HL-60 (cell line): ENCODE measurements at regions not wholly inside any gene's neighbourhood (a gene's known extent, or its start where the extent isn't known, plus 50 kb on each side); places are given as distances from the start of the nearest gene placed in this dataset.

Experiments used
- GABPA ChIP-seq: IDR thresholded peaks from 2 replicates; pipeline ENCODE4 v1.6.1; 2012; ENCODE audit warnings: low read depth
- POLR2AphosphoS5 ChIP-seq: IDR thresholded peaks from 2 replicates; pipeline ENCODE4 v1.6.1; 2012; ENCODE audit warnings: low read depth
- TF ChIP-seq, protein P1 (sequence below): IDR thresholded peaks from one replicate; pipeline ENCODE4 v1.5.1; 2011; ENCODE audit warnings: low read length, control low read depth, inconsistent platforms; ENCODE audit not compliant: insufficient read depth
- TF ChIP-seq, protein P2 (sequence below): IDR thresholded peaks from 2 replicates; pipeline ENCODE4 v1.6.1; 2012; ENCODE audit warnings: low read depth; ENCODE audit not compliant: insufficient replicate concordance

DNA sequence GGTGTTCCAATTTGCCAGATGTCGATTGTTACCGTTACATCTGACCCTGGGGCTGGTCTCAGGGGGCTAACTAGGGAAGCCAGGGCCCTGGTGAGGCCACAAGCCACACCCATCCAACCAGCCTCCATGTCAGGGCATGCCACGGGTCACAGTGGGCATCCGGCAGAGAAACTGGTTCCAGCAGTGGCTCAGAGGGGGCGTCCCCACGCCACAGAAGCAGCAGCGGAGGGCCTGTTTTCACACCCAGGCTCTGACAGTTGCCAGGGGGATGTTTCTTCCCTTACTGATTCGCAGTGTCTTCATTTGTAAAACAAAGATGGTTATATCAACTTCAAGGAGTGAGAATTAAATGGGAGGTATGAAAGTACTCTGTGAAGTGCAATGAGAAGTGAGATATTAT is 75.0 kb upstream of the COX20 start:
- TF ChIP-seq, protein P1, sequence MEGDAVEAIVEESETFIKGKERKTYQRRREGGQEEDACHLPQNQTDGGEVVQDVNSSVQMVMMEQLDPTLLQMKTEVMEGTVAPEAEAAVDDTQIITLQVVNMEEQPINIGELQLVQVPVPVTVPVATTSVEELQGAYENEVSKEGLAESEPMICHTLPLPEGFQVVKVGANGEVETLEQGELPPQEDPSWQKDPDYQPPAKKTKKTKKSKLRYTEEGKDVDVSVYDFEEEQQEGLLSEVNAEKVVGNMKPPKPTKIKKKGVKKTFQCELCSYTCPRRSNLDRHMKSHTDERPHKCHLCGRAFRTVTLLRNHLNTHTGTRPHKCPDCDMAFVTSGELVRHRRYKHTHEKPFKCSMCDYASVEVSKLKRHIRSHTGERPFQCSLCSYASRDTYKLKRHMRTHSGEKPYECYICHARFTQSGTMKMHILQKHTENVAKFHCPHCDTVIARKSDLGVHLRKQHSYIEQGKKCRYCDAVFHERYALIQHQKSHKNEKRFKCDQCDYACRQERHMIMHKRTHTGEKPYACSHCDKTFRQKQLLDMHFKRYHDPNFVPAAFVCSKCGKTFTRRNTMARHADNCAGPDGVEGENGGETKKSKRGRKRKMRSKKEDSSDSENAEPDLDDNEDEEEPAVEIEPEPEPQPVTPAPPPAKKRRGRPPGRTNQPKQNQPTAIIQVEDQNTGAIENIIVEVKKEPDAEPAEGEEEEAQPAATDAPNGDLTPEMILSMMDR = no peak
- no peak for TF ChIP-seq POLR2AphosphoS5
- no peak for TF ChIP-seq GABPA
- TF ChIP-seq, protein P2, sequence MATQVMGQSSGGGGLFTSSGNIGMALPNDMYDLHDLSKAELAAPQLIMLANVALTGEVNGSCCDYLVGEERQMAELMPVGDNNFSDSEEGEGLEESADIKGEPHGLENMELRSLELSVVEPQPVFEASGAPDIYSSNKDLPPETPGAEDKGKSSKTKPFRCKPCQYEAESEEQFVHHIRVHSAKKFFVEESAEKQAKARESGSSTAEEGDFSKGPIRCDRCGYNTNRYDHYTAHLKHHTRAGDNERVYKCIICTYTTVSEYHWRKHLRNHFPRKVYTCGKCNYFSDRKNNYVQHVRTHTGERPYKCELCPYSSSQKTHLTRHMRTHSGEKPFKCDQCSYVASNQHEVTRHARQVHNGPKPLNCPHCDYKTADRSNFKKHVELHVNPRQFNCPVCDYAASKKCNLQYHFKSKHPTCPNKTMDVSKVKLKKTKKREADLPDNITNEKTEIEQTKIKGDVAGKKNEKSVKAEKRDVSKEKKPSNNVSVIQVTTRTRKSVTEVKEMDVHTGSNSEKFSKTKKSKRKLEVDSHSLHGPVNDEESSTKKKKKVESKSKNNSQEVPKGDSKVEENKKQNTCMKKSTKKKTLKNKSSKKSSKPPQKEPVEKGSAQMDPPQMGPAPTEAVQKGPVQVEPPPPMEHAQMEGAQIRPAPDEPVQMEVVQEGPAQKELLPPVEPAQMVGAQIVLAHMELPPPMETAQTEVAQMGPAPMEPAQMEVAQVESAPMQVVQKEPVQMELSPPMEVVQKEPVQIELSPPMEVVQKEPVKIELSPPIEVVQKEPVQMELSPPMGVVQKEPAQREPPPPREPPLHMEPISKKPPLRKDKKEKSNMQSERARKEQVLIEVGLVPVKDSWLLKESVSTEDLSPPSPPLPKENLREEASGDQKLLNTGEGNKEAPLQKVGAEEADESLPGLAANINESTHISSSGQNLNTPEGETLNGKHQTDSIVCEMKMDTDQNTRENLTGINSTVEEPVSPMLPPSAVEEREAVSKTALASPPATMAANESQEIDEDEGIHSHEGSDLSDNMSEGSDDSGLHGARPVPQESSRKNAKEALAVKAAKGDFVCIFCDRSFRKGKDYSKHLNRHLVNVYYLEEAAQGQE = no peak
